ENCODE measurements at regions not wholly inside any gene's neighbourhood (a gene's known extent, or its start where the extent isn't known, plus 50 kb on each side); places are given as distances from the start of the nearest gene placed in this dataset.
A peak's percentile ranks its signal among the peaks of the same experiment; 100 is the strongest.

GRCh38 chr5:24923400-24923799 lies 278.6 kb upstream of the CDH10 start:
- Histone ChIP-seq H3K9me3 (ENCODE audit: insufficient read depth in 2 of 2, low read depth in 1 of 2, low read length in 1 of 2) (no peaks in the 10 kb centered on the region), H3K56ac (replicated peaks; ENCODE audit: insufficient read length, low read depth, low read length) (no peak overlapping the region), H3K9ac (replicated peaks in 1 of 4; ENCODE audit: extremely low read depth in 1 of 4, low read depth in 3 of 4, low read length in 3 of 4) (no peak overlapping the region), H3K4me1 (replicated peaks in 1 of 4; ENCODE audit: control insufficient read depth in 3 of 4, insufficient read depth in 4 of 4, low read length in 3 of 4) (peaks cover 0 to 4% (median 2%) of the 10 kb centered on the region in 4 experiments; a peak in 3 of 7 replicates), H3K79me1 (ENCODE audit: low read depth, low read length) (no peaks in the 10 kb centered on the region), H2AFZ (ENCODE audit: low read length) (peak overlapping the region; percentile 96; the same call in 1 of the 2 replicates), H3K36me3 (ENCODE audit: control insufficient read depth in 2 of 4, insufficient read depth in 4 of 4, low read length in 3 of 4) (no peaks in the 10 kb centered on the region), H3K4me2 (ENCODE audit: insufficient read depth in 1 of 2, low read depth in 2 of 2, low read length in 2 of 2) (no peak overlapping the region), H2BK15ac (ENCODE audit: low read length) (no peak overlapping the region), H4K20me1 (replicated peaks in 1 of 2; ENCODE audit: control insufficient read depth in 1 of 2, insufficient read depth in 2 of 2, low read length in 2 of 2) (no peaks in the 10 kb centered on the region), H2BK120ac (replicated peaks; ENCODE audit: low read depth, low read length) (no peak overlapping the region), H3K4ac (replicated peaks; ENCODE audit: insufficient read length, low read depth, low read length) (no peak overlapping the region), H3K27ac (ENCODE audit: low read depth, low read length) (no peak overlapping the region), H4K5ac (ENCODE audit: insufficient read length, low read depth, low read length) (no peak overlapping the region), H3K14ac (ENCODE audit: insufficient read length) (no peak overlapping the region), H3K23me2 (ENCODE audit: low read depth, low read length) (no peaks in the 10 kb centered on the region), H3K79me2 (ENCODE audit: control insufficient read depth in 1 of 2, insufficient read depth in 2 of 2, low read length in 2 of 2) (no peaks in the 10 kb centered on the region), H2BK12ac (ENCODE audit: low read depth, low read length) (no peak overlapping the region), H4K91ac (replicated peaks; ENCODE audit: insufficient read length, low read length) (no peak overlapping the region), H2BK5ac (ENCODE audit: low read depth, low read length) (no peak overlapping the region), H3K4me3 (ENCODE audit: extremely low read depth in 1 of 4, insufficient read depth in 2 of 4, low read depth in 3 of 4, low read length in 4 of 4) (no peak overlapping the region), H2BK20ac (ENCODE audit: low read length) (no peak overlapping the region), H3K23ac (ENCODE audit: insufficient read length) (no peak overlapping the region), H2AK5ac (ENCODE audit: low read depth, low read length) (no peak overlapping the region), H3K27me3 (replicated peaks in 1 of 4; ENCODE audit: control insufficient read depth in 3 of 4, extremely low read depth in 1 of 4, insufficient read depth in 3 of 4, low read length in 3 of 4) (no peaks in the 10 kb centered on the region), H4K8ac (ENCODE audit: extremely low read depth, insufficient read depth, low read length) (no peak overlapping the region), H3K18ac (ENCODE audit: extremely low read depth, low read length) (no peak overlapping the region)
- TF ChIP-seq TEAD4 (IDR thresholded peaks at IDR 0.05; ENCODE audit: low read depth, low read length) (peak; percentile 49; the same call in 1 of the 2 replicates), ATF2 (IDR thresholded peaks at IDR 0.05; ENCODE audit: low read length) (no peak)
- DNase-seq (ENCODE audit: low read depth in 1 of 2, low spot score in 2 of 2) (no peak), FAIRE-seq (peak; percentile 80)
- ChIA-PET POLR2A (ENCODE audit: partially characterized antibody) (no interaction called here), CTCF (ENCODE audit: partially characterized antibody) (no interaction called here)
- 80% methylated on average over 3 of the region's 3 CpGs; no CpG with 5 or more reads in 1 of the 2 experiments for WGBS, 2 experiments (ENCODE audit: extremely low coverage in 1 of 2, insufficient coverage in 1 of 2, insufficient read length in 1 of 2, insufficient replicate concordance in 2 of 2, low coverage in 1 of 2, low lambda C conversion rate in 2 of 2, missing lambda C conversion rate in 1 of 2)

Data from H1 (cell line).